ENCODE measurements at regions not wholly inside any gene's neighbourhood (a gene's known extent, or its start where the extent isn't known, plus 50 kb on each side); places are given as distances from the start of the nearest gene placed in this dataset.

GRCh38 chr13:22469452-22469851 lies 711.3 kb upstream of the SGCG start:
- Histone ChIP-seq H3K27me3 (ENCODE audit: control insufficient read depth in 3 of 3, insufficient read depth in 3 of 3, low read length in 3 of 3) (no peaks in the 10 kb centered on the region), H3K27ac (ENCODE audit: low read depth, low read length) (no peak overlapping the region), H3K9me3 (ENCODE audit: control insufficient read depth in 3 of 3, low read length in 3 of 3) (no peaks in the 10 kb centered on the region), H3K4me3 (ENCODE audit: low read length in 3 of 3) (no peak overlapping the region), H3K9ac (ENCODE audit: low read depth in 1 of 3, low read length in 3 of 3) (no peak overlapping the region), H3K4me1 (ENCODE audit: control insufficient read depth in 3 of 3, insufficient read depth in 3 of 3, low read length in 3 of 3) (no peaks in the 10 kb centered on the region), H3K36me3 (ENCODE audit: control insufficient read depth in 3 of 3, insufficient read depth in 3 of 3, low read length in 3 of 3) (no peaks in the 10 kb centered on the region)

- Histone ChIP-seq H3K9me3 (ENCODE audit: control insufficient read depth in 3 of 3, low read length in 3 of 3) (no peaks in the 10 kb centered on the region), H3K4me1 (ENCODE audit: control insufficient read depth in 3 of 3, insufficient read depth in 3 of 3, low read length in 3 of 3) (no peaks in the 10 kb centered on the region), H3K4me3 (ENCODE audit: low read length in 3 of 3) (no peak overlapping the region), H3K36me3 (ENCODE audit: control insufficient read depth in 3 of 3, insufficient read depth in 3 of 3, low read length in 3 of 3) (no peaks in the 10 kb centered on the region), H3K9ac (ENCODE audit: low read depth in 1 of 3, low read length in 3 of 3) (no peak overlapping the region), H3K27ac (ENCODE audit: low read depth, low read length) (no peak overlapping the region), H3K27me3 (ENCODE audit: control insufficient read depth in 3 of 3, insufficient read depth in 3 of 3, low read length in 3 of 3) (no peaks in the 10 kb centered on the region)
Observed at GRCh38 chr13:22470075-22470474, 710.7 kb upstream of the SGCG start.

- Histone ChIP-seq H3K27ac (ENCODE audit: low read depth, low read length) (no peak overlapping the region), H3K36me3 (ENCODE audit: control insufficient read depth in 3 of 3, insufficient read depth in 3 of 3, low read length in 3 of 3) (no peaks in the 10 kb centered on the region), H3K27me3 (ENCODE audit: control insufficient read depth in 3 of 3, insufficient read depth in 3 of 3, low read length in 3 of 3) (no peaks in the 10 kb centered on the region), H3K4me1 (ENCODE audit: control insufficient read depth in 3 of 3, insufficient read depth in 3 of 3, low read length in 3 of 3) (no peaks in the 10 kb centered on the region), H3K4me3 (ENCODE audit: low read length in 3 of 3) (no peak overlapping the region), H3K9ac (ENCODE audit: low read depth in 1 of 3, low read length in 3 of 3) (no peak overlapping the region), H3K9me3 (ENCODE audit: control insufficient read depth in 3 of 3, low read length in 3 of 3) (no peaks in the 10 kb centered on the region)
Observed at GRCh38 chr13:22482496-22483000, 698.2 kb upstream of the SGCG start.

- Histone ChIP-seq H3K36me3 (ENCODE audit: control insufficient read depth in 3 of 3, insufficient read depth in 3 of 3, low read length in 3 of 3) (no peaks in the 10 kb centered on the region), H3K9ac (ENCODE audit: low read depth in 1 of 3, low read length in 3 of 3) (no peak overlapping the region), H3K9me3 (ENCODE audit: control insufficient read depth in 3 of 3, low read length in 3 of 3) (no peaks in the 10 kb centered on the region)
Observed at GRCh38 chr13:22483276-22483675, 697.5 kb upstream of the SGCG start.

GRCh38 chr13:22486490-22486889 lies 694.3 kb upstream of the SGCG start:
- Histone ChIP-seq H3K9me3 (ENCODE audit: control insufficient read depth in 3 of 3, low read length in 3 of 3) (no peaks in the 10 kb centered on the region), H3K36me3 (ENCODE audit: control insufficient read depth in 3 of 3, insufficient read depth in 3 of 3, low read length in 3 of 3) (no peaks in the 10 kb centered on the region), H3K9ac (ENCODE audit: low read depth in 1 of 3, low read length in 3 of 3) (no peak overlapping the region), H3K4me3 (ENCODE audit: low read length in 3 of 3) (no peak overlapping the region), H3K4me1 (ENCODE audit: control insufficient read depth in 3 of 3, insufficient read depth in 3 of 3, low read length in 3 of 3) (no peaks in the 10 kb centered on the region), H3K27me3 (ENCODE audit: control insufficient read depth in 3 of 3, insufficient read depth in 3 of 3, low read length in 3 of 3) (no peaks in the 10 kb centered on the region), H3K27ac (ENCODE audit: low read depth, low read length) (no peak overlapping the region)

More at GRCh38 chr13:22483276-22483675, 697.5 kb upstream of the SGCG start:
- Histone ChIP-seq H3K27ac (ENCODE audit: low read depth, low read length) (no peak overlapping the region), H3K27me3 (ENCODE audit: control insufficient read depth in 3 of 3, insufficient read depth in 3 of 3, low read length in 3 of 3) (no peaks in the 10 kb centered on the region), H3K4me1 (ENCODE audit: control insufficient read depth in 3 of 3, insufficient read depth in 3 of 3, low read length in 3 of 3) (no peaks in the 10 kb centered on the region), H3K4me3 (ENCODE audit: low read length in 3 of 3) (no peak overlapping the region)

GRCh38 chr13:22487932-22488331 lies 692.8 kb upstream of the SGCG start:
- Histone ChIP-seq H3K4me3 (ENCODE audit: low read length in 3 of 3) (no peak overlapping the region), H3K9ac (ENCODE audit: low read depth in 1 of 3, low read length in 3 of 3) (no peak overlapping the region), H3K9me3 (ENCODE audit: control insufficient read depth in 3 of 3, low read length in 3 of 3) (peaks cover 0 to 3% (median 0%) of the 10 kb centered on the region in 3 donors), H3K36me3 (ENCODE audit: control insufficient read depth in 3 of 3, insufficient read depth in 3 of 3, low read length in 3 of 3) (no peaks in the 10 kb centered on the region), H3K4me1 (ENCODE audit: control insufficient read depth in 3 of 3, insufficient read depth in 3 of 3, low read length in 3 of 3) (no peaks in the 10 kb centered on the region), H3K27ac (ENCODE audit: low read depth, low read length) (no peak overlapping the region), H3K27me3 (ENCODE audit: control insufficient read depth in 3 of 3, insufficient read depth in 3 of 3, low read length in 3 of 3) (no peaks in the 10 kb centered on the region)

- no peaks in the 10 kb centered on the region for H3K27me3 ChIP-seq (ENCODE audit: control insufficient read depth in 3 of 3, insufficient read depth in 3 of 3, low read length in 3 of 3)
- H3K9ac ChIP-seq (ENCODE audit: low read depth in 1 of 3, low read length in 3 of 3) = no peak overlapping the region
- H3K36me3 ChIP-seq (ENCODE audit: control insufficient read depth in 3 of 3, insufficient read depth in 3 of 3, low read length in 3 of 3) = no peaks in the 10 kb centered on the region
- no peaks in the 10 kb centered on the region for H3K4me1 ChIP-seq (ENCODE audit: control insufficient read depth in 3 of 3, insufficient read depth in 3 of 3, low read length in 3 of 3)
- H3K9me3 ChIP-seq (ENCODE audit: control insufficient read depth in 3 of 3, low read length in 3 of 3) = peaks cover 0 to 3% (median 0%) of the 10 kb centered on the region in 3 donors
- H3K27ac ChIP-seq (ENCODE audit: low read depth, low read length) = no peak overlapping the region
- H3K4me3 ChIP-seq (ENCODE audit: low read length in 3 of 3) = no peak overlapping the region
Observed at GRCh38 chr13:22489771-22490170, 691.0 kb upstream of the SGCG start.

- Histone ChIP-seq H3K27me3 (ENCODE audit: control insufficient read depth in 3 of 3, insufficient read depth in 3 of 3, low read length in 3 of 3) (no peaks in the 10 kb centered on the region), H3K9me3 (ENCODE audit: control insufficient read depth in 3 of 3, low read length in 3 of 3) (peaks cover 0 to 3% (median 0%) of the 10 kb centered on the region in 3 donors), H3K27ac (ENCODE audit: low read depth, low read length) (no peak overlapping the region), H3K36me3 (ENCODE audit: control insufficient read depth in 3 of 3, insufficient read depth in 3 of 3, low read length in 3 of 3) (no peaks in the 10 kb centered on the region), H3K4me1 (ENCODE audit: control insufficient read depth in 3 of 3, insufficient read depth in 3 of 3, low read length in 3 of 3) (no peaks in the 10 kb centered on the region), H3K9ac (ENCODE audit: low read depth in 1 of 3, low read length in 3 of 3) (no peak overlapping the region), H3K4me3 (ENCODE audit: low read length in 3 of 3) (no peak overlapping the region)
Observed at GRCh38 chr13:22495819-22496218, 685.0 kb upstream of the SGCG start.

GRCh38 chr13:22496803-22497508 lies 683.8 kb upstream of the SGCG start:
- Histone ChIP-seq H3K36me3 (ENCODE audit: control insufficient read depth in 3 of 3, insufficient read depth in 3 of 3, low read length in 3 of 3) (no peaks in the 10 kb centered on the region), H3K9me3 (ENCODE audit: control insufficient read depth in 3 of 3, low read length in 3 of 3) (no peaks in the 10 kb centered on the region), H3K9ac (ENCODE audit: low read depth in 1 of 3, low read length in 3 of 3) (no peak overlapping the region), H3K27ac (ENCODE audit: low read depth, low read length) (no peak overlapping the region), H3K27me3 (ENCODE audit: control insufficient read depth in 3 of 3, insufficient read depth in 3 of 3, low read length in 3 of 3) (no peaks in the 10 kb centered on the region), H3K4me1 (ENCODE audit: control insufficient read depth in 3 of 3, insufficient read depth in 3 of 3, low read length in 3 of 3) (no peaks in the 10 kb centered on the region), H3K4me3 (ENCODE audit: low read length in 3 of 3) (no peak overlapping the region)

GRCh38 chr13:22497991-22498780 lies 682.6 kb upstream of the SGCG start:
- Histone ChIP-seq H3K9me3 (ENCODE audit: control insufficient read depth in 3 of 3, low read length in 3 of 3) (no peaks in the 10 kb centered on the region), H3K9ac (ENCODE audit: low read depth in 1 of 3, low read length in 3 of 3) (no peak overlapping the region), H3K36me3 (ENCODE audit: control insufficient read depth in 3 of 3, insufficient read depth in 3 of 3, low read length in 3 of 3) (no peaks in the 10 kb centered on the region), H3K4me3 (ENCODE audit: low read length in 3 of 3) (no peak overlapping the region), H3K4me1 (ENCODE audit: control insufficient read depth in 3 of 3, insufficient read depth in 3 of 3, low read length in 3 of 3) (no peaks in the 10 kb centered on the region), H3K27me3 (ENCODE audit: control insufficient read depth in 3 of 3, insufficient read depth in 3 of 3, low read length in 3 of 3) (no peaks in the 10 kb centered on the region), H3K27ac (ENCODE audit: low read depth, low read length) (no peak overlapping the region)

All from skeletal muscle tissue (tissue), 3 donors.